HEK293 (cell line): ENCODE measurements at regions not wholly inside any gene's neighbourhood (a gene's known extent, or its start where the extent isn't known, plus 50 kb on each side); places are given as distances from the start of the nearest gene placed in this dataset.

ENCODE experiments used
- CTCF ChIP-seq: fragments of 450-650 bp; formaldehyde crosslinking; IDR thresholded peaks from 2 replicates; pipeline ENCODE4 v1.5.1; 2016; ENCODE audit warnings: missing biosample characterization, missing genetic modification characterization
- ZNF114 ChIP-seq: fragments of 450-650 bp; formaldehyde crosslinking; IDR thresholded peaks from 2 replicates; pipeline ENCODE4 v1.5.0; 2017; ENCODE audit warnings: missing biosample characterization, missing genetic modification characterization

GRCh38 chr5:139739150-139739974 lies 56.2 kb upstream of the PSD2 start:
- TF ChIP-seq ZNF114 (tag by site-specific recombination) (no peak), CTCF (tag by site-specific recombination) (no peak)
